Panc1 (cell line): ENCODE measurements at regions not wholly inside any gene's neighbourhood (a gene's known extent, or its start where the extent isn't known, plus 50 kb on each side); places are given as distances from the start of the nearest gene placed in this dataset.

Experiments used
- ATAC-seq: fragments of 200-7000 bp; cut with Tn5 transposase; 2 replicates; pipeline ENCODE4 v1.9.1; 2020; ENCODE audit warnings: mild to moderate bottlenecking, moderate library complexity
- BruUV-seq: library from RNA; stranded (reverse); fragments of 400-500 nt; replicated peaks from 2 replicates; lab custom pipeline; 2021; lab: Mats Ljungman, UMichigan
- CTCF ChIA-PET: fragments of 300-600 bp; sonication (Branson Sonifier 250); formaldehyde crosslinking; loops from one replicate; lab custom pipeline; 2022; ENCODE audit warnings: antibody characterized with exemption; lab: Charles Lee
- POLR2A ChIA-PET: fragments of 300-600 bp; sonication (Branson Sonifier 250); formaldehyde crosslinking; loops from one replicate; lab custom pipeline; 2022; ENCODE audit warnings: antibody characterized with exemption; lab: Charles Lee
- DNase-seq: peaks from one replicate; pipeline ENCODE4 v3.0.0-alpha.2; 2010; ENCODE audit warnings: low read depth, low spot score
- H3K27ac ChIP-seq: 2 replicates; pipeline ENCODE4 v1.5.1; 2011; ENCODE audit warnings: mild to moderate bottlenecking, low read length, inconsistent platforms
- H3K27me3 ChIP-seq: fragments of 200-500 bp; sonication (Bioruptor generic); 2 replicates; pipeline ENCODE4 v1.6.0; 2014; ENCODE audit warnings: low read length, inconsistent platforms; ENCODE audit not compliant: control insufficient read depth, insufficient read depth
- H3K36me3 ChIP-seq: fragments of 200-500 bp; sonication (Bioruptor generic); 2 replicates; pipeline ENCODE4 v1.5.1; 2014; ENCODE audit warnings: inconsistent platforms, mild to moderate bottlenecking, low read length, moderate library complexity; ENCODE audit not compliant: control insufficient read depth, insufficient read depth
- H3K4me1 ChIP-seq: 2 replicates; pipeline ENCODE4 v1.5.1; 2011; ENCODE audit warnings: inconsistent platforms, mild to moderate bottlenecking, low read length, moderate library complexity; ENCODE audit not compliant: control insufficient read depth, insufficient read depth
- H3K4me3 ChIP-seq, 2 experiments: 2 replicates each; pipeline ENCODE4 v1.5.1; 2011 to 2012; ENCODE audit warnings: low read depth in 2 of 2, low read length in 2 of 2, mild to moderate bottlenecking in 2 of 2, inconsistent platforms in 1 of 2, moderate library complexity in 1 of 2
- H3K9me3 ChIP-seq: fragments of 200-500 bp; sonication (Bioruptor generic); 2 replicates; pipeline ENCODE4 v1.5.1; 2014; ENCODE audit warnings: low read depth, mild to moderate bottlenecking, inconsistent platforms, low read length, moderate library complexity; ENCODE audit not compliant: control insufficient read depth, insufficient read depth
- POLR2AphosphoS5 ChIP-seq: IDR thresholded peaks from 2 replicates; pipeline ENCODE4 v1.6.1; 2012; ENCODE audit warnings: mild to moderate bottlenecking, low read depth, low read length, moderate library complexity
- SIN3A ChIP-seq: IDR thresholded peaks from 2 replicates; pipeline ENCODE4 v1.6.1; 2012; ENCODE audit warnings: low read depth, mild to moderate bottlenecking, low read length, moderate library complexity, borderline replicate concordance; ENCODE audit not compliant: insufficient read depth
- TCF7L2 ChIP-seq: IDR thresholded peaks from 2 replicates; pipeline ENCODE4 v1.6.1; 2011; ENCODE audit warnings: mild to moderate bottlenecking, low read depth, low read length, inconsistent platforms
- in situ Hi-C: cut with HindIII; loops from 2 replicates; pipeline ENCODE4 v1.10.0; 2016; ENCODE audit warnings: low sequenced_read_pairs, low pct_unique_long_range_greater_than_20kb
- intact Hi-C: fragments of 100-400 bp; cut with micrococcal nuclease; formaldehyde crosslinking; loops from one replicate; pipeline ENCODE4 v1.10.0; 2022; ENCODE audit not compliant: unreplicated experiment
- TF ChIP-seq, protein P1 (sequence below), 2 experiments: IDR thresholded peaks; 2 replicates each; pipeline ENCODE4 v1.6.1; 2011 to 2012; ENCODE audit warnings: low read depth in 2 of 2, control low read depth in 1 of 2, low read length in 1 of 2, mild to moderate bottlenecking in 1 of 2, moderate library complexity in 1 of 2; ENCODE audit not compliant: insufficient read depth in 1 of 2
- TF ChIP-seq, protein P2 (sequence below): fragments of 450-650 bp; IDR thresholded peaks from 2 replicates; pipeline ENCODE4 v1.5.1; 2017; ENCODE audit warnings: mild to moderate bottlenecking

DNA sequence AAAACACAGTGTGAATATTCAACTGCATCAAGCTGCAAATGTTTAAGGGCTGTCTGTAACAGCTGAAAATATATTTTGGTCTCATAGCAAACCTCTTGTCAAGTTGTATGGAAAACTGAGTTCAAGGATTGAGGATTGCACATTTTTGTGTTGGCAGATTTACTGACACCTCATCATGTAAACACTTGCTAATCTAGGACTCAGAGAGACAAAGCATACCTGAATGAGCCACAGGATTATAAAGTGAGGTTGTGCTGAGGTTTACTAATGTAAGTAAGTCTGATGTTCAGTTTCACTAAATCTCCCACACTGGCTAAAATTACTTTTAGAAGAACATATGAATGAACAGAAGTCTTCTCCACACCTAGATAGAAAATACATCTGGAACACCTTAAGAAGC lies 1993.1 kb upstream of the CELF4 start:
- CTCF ChIA-PET: no interaction called here
- in situ Hi-C loops: no loop called here
- no TSS peak for BruUV-seq

DNA sequence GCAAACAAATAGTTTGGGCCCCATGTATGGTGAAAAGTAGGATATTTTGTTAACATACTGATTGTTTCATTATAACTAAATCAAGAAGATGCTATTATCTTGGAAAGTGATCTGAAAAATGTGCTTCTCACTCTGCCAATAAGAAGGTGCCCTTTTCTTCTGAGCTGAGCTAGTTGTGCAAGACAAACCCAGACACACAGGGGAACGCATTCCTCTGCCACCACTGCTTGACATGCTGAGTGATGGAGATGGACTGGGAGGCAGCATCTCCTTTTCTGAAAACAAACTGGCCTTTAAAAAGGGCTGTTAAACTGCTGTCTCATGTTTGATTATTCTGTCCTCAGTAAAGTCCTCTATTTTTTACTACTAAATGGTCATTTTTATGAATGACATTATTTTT lies 1989.9 kb upstream of the CELF4 start:
- no peak overlapping the region for H3K27ac ChIP-seq
- ChIA-PET POLR2A (no interaction called here), CTCF (no interaction called here)
- intact Hi-C loops (no loop called here), in situ Hi-C loops (no loop called here)
- H3K27me3 ChIP-seq: no peaks in the 10 kb centered on the region
- H3K36me3 ChIP-seq: no peaks in the 10 kb centered on the region
- no peak for TF ChIP-seq SIN3A
- TF ChIP-seq, protein P1, sequence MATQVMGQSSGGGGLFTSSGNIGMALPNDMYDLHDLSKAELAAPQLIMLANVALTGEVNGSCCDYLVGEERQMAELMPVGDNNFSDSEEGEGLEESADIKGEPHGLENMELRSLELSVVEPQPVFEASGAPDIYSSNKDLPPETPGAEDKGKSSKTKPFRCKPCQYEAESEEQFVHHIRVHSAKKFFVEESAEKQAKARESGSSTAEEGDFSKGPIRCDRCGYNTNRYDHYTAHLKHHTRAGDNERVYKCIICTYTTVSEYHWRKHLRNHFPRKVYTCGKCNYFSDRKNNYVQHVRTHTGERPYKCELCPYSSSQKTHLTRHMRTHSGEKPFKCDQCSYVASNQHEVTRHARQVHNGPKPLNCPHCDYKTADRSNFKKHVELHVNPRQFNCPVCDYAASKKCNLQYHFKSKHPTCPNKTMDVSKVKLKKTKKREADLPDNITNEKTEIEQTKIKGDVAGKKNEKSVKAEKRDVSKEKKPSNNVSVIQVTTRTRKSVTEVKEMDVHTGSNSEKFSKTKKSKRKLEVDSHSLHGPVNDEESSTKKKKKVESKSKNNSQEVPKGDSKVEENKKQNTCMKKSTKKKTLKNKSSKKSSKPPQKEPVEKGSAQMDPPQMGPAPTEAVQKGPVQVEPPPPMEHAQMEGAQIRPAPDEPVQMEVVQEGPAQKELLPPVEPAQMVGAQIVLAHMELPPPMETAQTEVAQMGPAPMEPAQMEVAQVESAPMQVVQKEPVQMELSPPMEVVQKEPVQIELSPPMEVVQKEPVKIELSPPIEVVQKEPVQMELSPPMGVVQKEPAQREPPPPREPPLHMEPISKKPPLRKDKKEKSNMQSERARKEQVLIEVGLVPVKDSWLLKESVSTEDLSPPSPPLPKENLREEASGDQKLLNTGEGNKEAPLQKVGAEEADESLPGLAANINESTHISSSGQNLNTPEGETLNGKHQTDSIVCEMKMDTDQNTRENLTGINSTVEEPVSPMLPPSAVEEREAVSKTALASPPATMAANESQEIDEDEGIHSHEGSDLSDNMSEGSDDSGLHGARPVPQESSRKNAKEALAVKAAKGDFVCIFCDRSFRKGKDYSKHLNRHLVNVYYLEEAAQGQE (IDR thresholded peaks at IDR 0.05; ENCODE audit: insufficient read depth in 1 of 2, low read depth in 2 of 2, low read length in 1 of 2): no peak
- TF ChIP-seq, protein P2, sequence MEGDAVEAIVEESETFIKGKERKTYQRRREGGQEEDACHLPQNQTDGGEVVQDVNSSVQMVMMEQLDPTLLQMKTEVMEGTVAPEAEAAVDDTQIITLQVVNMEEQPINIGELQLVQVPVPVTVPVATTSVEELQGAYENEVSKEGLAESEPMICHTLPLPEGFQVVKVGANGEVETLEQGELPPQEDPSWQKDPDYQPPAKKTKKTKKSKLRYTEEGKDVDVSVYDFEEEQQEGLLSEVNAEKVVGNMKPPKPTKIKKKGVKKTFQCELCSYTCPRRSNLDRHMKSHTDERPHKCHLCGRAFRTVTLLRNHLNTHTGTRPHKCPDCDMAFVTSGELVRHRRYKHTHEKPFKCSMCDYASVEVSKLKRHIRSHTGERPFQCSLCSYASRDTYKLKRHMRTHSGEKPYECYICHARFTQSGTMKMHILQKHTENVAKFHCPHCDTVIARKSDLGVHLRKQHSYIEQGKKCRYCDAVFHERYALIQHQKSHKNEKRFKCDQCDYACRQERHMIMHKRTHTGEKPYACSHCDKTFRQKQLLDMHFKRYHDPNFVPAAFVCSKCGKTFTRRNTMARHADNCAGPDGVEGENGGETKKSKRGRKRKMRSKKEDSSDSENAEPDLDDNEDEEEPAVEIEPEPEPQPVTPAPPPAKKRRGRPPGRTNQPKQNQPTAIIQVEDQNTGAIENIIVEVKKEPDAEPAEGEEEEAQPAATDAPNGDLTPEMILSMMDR: no peak
- TF ChIP-seq POLR2AphosphoS5: no peak
- TF ChIP-seq TCF7L2: no peak
- BruUV-seq: no TSS peak
- H3K4me1 ChIP-seq: no peaks in the 10 kb centered on the region
- no peak overlapping the region for H3K4me3 ChIP-seq
- ATAC-seq (no peak), DNase-seq (no peak)
- H3K9me3 ChIP-seq: no peaks in the 10 kb centered on the region

More for the DNA sequence above, 1993.1 kb upstream of the CELF4 start:
- Histone ChIP-seq H3K36me3 (no peaks in the 10 kb centered on the region), H3K27ac (no peak overlapping the region), H3K4me1 (no peaks in the 10 kb centered on the region), H3K27me3 (no peaks in the 10 kb centered on the region), H3K4me3 (no peak overlapping the region), H3K9me3 (no peaks in the 10 kb centered on the region)
- ATAC-seq (no peak), DNase-seq (no peak)
- intact Hi-C loops: no loop called here
- TF ChIP-seq TCF7L2: no peak
- TF ChIP-seq, protein P1 (IDR thresholded peaks at IDR 0.05; ENCODE audit: insufficient read depth in 1 of 2, low read depth in 2 of 2, low read length in 1 of 2): no peak
- TF ChIP-seq, protein P2: no peak
- no peak for TF ChIP-seq SIN3A
- TF ChIP-seq POLR2AphosphoS5: no peak
- POLR2A ChIA-PET: no interaction called here
